Neuron (in vitro differentiated cells): ENCODE measurements at regions not wholly inside any gene's neighbourhood (a gene's known extent, or its start where the extent isn't known, plus 50 kb on each side); places are given as distances from the start of the nearest gene placed in this dataset.

Experiments used
- H2AFZ ChIP-seq: one replicate; pipeline ENCODE4 v1.6.1; 2013; ENCODE audit warnings: low read depth, mild to moderate bottlenecking, inconsistent platforms, low read length, moderate library complexity
- H3K27me3 ChIP-seq: one replicate; pipeline ENCODE4 v1.6.1; 2013; ENCODE audit warnings: low read length; ENCODE audit not compliant: insufficient read depth
- H3K36me3 ChIP-seq: one replicate; pipeline ENCODE4 v1.6.1; 2013; ENCODE audit warnings: low read length; ENCODE audit not compliant: insufficient read depth
- H3K4me1 ChIP-seq: one replicate; pipeline ENCODE4 v1.6.1; 2013; ENCODE audit warnings: low read length; ENCODE audit not compliant: insufficient read depth
- H3K4me3 ChIP-seq: 2 replicates; pipeline ENCODE4 v1.5.1; 2013; ENCODE audit warnings: mild to moderate bottlenecking, low read length, moderate library complexity
- H3K9me3 ChIP-seq: one replicate; pipeline ENCODE4 v1.6.1; 2013; ENCODE audit warnings: low read length

DNA sequence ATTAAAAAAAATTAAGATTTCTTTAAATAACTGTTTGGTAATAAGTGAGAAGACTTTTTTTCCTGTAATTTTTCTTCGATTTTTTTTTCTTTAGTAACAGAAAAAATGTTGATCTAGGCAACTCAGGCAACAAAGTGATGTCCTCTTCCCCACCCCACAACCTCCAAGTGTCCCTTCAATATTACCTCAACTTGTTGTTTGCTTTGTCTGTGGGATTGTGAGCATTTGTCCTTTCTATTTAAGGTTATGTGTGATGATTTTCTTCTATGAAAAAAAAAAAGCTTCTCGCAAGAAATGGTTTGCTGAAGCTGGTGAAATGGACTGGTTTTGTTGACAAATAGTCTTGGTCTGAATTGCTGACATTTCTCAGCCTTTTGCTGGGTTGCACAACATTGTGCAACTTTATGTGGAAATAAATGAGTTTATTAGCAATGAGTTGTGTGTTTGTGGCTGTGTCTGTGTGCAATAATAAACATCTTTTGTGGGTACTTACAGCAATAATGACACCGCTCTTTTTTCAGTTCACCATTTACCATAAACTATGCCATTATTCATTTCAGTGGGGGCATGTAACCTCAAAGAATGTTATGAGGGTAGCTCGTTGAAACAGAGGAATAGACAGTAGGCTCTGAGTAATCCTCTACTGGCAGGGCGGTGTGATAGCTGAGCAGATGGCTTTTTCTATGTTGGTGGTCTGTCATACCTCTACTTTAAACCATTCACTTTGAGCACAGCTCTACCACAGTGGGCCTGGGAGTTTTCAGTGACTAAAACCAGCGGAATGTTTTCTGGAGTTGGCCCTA, 218.4 kb downstream of the HLX start:
- no peaks in the 10 kb centered on the region for H3K27me3 ChIP-seq
- H2AFZ ChIP-seq: no peak overlapping the region
- H3K4me3 ChIP-seq: no peak overlapping the region
- no peaks in the 10 kb centered on the region for H3K4me1 ChIP-seq
- no peaks in the 10 kb centered on the region for H3K9me3 ChIP-seq
- no peaks in the 10 kb centered on the region for H3K36me3 ChIP-seq

DNA sequence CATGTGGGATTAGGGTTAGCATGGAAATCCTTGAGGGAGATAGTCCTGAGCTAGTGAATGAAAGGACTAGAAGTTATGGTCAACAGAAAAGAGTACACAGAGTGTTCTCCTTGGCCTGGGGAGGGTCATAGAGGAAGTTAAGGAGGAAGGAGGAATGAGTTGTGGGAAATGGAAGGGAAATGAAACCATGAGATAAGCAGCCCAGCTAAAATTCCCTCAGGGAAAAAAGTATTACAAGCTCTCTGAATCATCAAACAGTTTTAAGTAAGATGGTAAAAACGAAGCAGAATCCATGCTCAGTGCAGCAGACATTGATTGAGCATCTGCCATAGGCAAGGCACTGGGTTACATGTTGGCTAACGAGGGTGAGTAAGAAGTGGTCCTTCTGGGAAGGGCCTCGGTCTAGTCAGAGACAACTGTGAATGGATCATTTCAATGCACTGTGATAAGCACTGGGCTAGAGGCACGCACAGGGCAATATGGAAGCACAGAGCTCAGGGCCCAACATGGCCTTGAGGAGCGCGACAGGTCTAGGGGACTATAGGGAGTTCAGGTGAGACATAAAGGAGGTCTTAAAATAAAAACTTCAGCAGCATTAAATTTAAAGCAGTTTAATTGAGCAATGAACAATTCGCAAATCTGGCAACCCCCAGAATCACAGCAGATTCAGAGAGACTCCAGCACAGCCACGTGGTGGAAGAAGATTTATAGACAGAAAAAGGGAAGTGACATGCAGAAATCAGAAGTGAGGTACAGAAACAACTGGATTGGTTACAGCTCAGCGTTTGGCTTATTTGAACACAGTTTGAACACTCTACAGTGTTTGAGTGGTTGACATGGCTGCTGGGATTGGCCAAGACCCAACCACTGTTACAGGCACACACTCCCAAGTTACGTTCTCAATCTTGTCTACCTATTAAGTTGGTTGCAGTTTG, 219.5 kb downstream of the HLX start:
- no peaks in the 10 kb centered on the region for H3K4me1 ChIP-seq

DNA sequence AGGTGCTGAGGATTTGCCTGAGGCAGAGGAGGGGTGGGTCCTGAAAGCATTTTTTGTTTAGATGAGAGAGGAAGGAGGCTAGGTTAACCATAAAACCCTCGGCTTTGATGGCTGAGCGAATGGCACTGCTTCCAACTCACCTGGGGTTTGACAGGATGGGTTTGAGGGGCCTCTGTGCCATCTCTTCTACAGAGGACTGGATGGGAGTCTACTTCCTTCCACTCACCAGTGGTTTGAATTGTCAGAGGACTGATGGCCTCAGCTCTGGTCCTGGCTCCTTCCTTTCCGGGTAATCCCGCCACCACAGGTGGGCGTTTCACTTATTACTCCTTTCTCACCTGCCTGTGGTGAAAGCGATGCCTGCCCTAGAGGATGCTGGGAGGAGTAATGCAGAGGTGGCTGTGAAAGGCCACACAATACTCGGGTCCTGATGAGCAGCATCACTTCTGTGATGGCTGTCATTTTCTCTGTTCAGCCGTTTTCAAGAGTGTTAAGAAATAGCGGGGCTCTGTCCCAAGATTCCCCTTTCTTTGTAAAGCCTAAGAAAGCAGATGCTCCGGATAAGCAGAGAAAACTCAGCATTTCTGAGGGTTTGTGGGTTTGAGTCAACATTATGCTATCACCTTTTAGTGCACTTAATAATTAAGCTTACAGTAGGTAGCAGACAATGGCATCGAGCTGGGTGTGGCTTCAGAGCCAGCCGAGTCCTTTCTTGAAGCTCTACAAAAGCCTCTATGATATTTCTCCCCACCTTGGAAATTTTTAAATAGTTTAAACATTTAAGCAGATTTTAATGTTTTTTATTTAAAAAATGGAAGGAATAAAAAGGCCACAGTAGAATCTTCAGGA, 220.7 kb downstream of the HLX start:
- Histone ChIP-seq H2AFZ (no peak overlapping the region), H3K9me3 (no peaks in the 10 kb centered on the region), H3K4me3 (no peak overlapping the region), H3K4me1 (no peaks in the 10 kb centered on the region), H3K36me3 (no peaks in the 10 kb centered on the region), H3K27me3 (no peaks in the 10 kb centered on the region)

More for the DNA sequence above, 219.5 kb downstream of the HLX start:
- H3K36me3 ChIP-seq: no peaks in the 10 kb centered on the region
- no peak overlapping the region for H2AFZ ChIP-seq
- no peak overlapping the region for H3K4me3 ChIP-seq
- H3K27me3 ChIP-seq: no peaks in the 10 kb centered on the region
- H3K9me3 ChIP-seq: no peaks in the 10 kb centered on the region

DNA sequence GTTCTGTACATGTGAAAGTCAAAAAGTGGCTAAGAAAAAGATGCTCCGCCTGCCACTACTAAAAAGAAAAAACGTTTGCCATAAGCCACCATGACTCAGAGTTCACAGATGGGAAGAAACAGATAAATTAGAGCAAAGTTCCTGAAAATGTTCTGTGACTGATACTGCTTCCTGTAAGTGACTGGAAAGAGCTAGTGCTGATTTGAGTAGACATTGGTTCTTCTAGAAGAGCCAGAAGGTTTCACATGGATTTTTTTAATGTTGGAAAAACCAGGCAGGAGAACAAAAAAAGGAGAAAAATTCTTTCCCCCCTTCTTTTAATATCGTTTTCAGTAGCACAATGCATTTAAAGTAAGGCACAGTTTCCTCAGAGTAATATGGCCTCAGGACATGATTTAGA, 221.4 kb downstream of the HLX start:
- Histone ChIP-seq H3K9me3 (no peaks in the 10 kb centered on the region), H3K4me1 (no peaks in the 10 kb centered on the region), H3K36me3 (no peaks in the 10 kb centered on the region), H2AFZ (no peak overlapping the region), H3K4me3 (no peak overlapping the region), H3K27me3 (no peaks in the 10 kb centered on the region)

DNA sequence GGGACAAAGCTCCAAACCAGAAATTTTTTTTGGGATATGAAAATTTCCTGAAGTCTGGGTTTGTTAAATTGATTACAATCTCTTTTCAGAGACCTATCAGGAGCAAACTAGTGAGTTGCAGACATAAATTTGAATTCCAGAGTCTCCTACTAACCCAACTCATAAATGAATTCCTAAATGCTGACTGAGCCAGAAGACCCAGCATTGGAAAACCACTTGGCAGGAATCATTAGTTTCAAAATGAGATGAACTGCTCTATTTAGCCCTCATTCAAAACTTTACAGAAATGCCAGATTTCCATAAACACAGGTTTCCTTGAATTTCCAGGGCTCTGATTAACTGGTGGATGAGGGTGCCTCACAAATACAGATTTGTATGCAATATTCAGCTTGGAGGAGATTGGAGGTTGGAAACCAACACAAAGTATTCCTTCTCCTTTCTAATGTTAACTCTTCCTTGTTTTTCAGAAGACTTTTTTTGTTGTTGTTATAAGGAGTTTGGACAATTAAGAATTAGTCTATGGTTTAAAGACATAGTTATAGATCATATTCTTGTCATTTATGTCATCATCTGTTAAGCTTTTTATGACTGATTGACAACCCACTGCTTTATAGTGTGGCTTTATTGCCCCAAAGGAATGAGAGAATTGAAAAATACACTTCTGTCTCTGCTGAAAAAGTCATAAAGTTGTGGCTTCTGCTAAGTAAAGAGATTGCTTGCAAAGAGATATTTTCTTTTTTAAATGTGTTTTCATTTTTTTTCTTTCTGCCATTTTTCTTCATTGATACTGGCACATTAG, 222.8 kb downstream of the HLX start:
- H3K36me3 ChIP-seq: no peaks in the 10 kb centered on the region
- no peak overlapping the region for H2AFZ ChIP-seq
- H3K4me1 ChIP-seq: no peaks in the 10 kb centered on the region
- no peak overlapping the region for H3K4me3 ChIP-seq
- H3K9me3 ChIP-seq: no peaks in the 10 kb centered on the region
- H3K27me3 ChIP-seq: no peaks in the 10 kb centered on the region

DNA sequence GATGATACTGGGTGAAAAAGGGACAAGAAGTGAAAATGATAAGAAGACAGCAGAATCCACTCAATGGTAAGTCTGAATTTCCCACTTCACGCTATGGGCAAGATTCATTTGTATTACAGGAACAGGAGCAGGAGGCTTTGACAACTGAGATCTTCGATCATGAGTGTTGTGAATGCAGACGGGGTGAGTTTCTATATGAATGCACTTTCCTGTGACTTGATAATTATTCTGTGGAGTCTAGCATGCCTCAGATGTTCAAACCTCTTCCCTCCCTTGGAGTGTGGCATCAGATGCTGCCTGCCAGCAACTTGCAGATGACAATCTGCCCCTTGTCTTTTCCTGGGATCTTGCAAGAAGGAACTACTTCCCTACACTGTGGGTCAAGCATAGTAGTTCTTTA, 225.4 kb downstream of the HLX start:
- Histone ChIP-seq H3K27me3 (no peaks in the 10 kb centered on the region), H3K4me3 (no peak overlapping the region), H3K36me3 (no peaks in the 10 kb centered on the region), H3K4me1 (no peaks in the 10 kb centered on the region), H3K9me3 (no peaks in the 10 kb centered on the region), H2AFZ (no peak overlapping the region)

DNA sequence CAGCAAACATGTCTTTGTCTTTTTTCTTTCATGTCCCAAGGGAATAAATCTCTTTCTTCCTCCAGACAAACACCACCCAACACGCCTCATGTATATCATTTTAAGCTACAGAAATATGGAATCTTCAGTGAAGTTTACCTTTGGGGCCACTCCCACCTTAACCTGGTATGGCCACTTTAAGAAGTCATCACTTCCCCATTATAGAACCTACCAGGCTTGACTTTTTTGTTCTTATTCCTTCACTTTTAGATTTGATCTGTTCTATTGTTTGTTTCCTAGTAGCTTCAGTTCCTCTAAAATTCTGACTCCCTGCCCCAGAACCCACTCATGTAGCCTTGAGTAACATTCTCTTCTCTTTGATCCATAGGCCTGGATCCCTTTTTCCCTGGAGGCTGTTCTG, 226.3 kb downstream of the HLX start:
- H3K4me3 ChIP-seq: no peak overlapping the region
- no peaks in the 10 kb centered on the region for H3K9me3 ChIP-seq
- no peak overlapping the region for H2AFZ ChIP-seq
- no peaks in the 10 kb centered on the region for H3K36me3 ChIP-seq
- H3K27me3 ChIP-seq: no peaks in the 10 kb centered on the region
- H3K4me1 ChIP-seq: no peaks in the 10 kb centered on the region

DNA sequence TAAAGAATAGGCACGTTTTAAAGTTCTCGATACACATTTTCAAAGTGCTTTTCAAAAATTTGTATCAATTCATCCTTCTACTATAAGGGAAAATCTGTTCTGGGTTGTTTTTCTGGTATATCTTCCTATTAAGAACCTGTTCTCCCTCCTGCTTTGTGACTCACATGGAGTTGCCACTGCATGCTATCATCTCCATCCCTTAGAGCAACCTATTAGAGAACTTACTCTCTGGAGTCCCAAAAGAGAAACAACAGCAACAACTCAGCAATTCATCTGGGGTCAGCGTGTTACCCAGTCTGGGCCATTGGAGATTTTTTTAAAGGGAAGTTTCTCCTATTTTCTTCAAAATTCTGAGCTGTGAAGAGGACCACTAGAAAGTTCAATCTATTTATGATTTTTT, 227.4 kb downstream of the HLX start:
- Histone ChIP-seq H3K36me3 (no peaks in the 10 kb centered on the region), H2AFZ (no peak overlapping the region), H3K4me3 (no peak overlapping the region), H3K27me3 (no peaks in the 10 kb centered on the region), H3K4me1 (no peaks in the 10 kb centered on the region), H3K9me3 (no peaks in the 10 kb centered on the region)

DNA sequence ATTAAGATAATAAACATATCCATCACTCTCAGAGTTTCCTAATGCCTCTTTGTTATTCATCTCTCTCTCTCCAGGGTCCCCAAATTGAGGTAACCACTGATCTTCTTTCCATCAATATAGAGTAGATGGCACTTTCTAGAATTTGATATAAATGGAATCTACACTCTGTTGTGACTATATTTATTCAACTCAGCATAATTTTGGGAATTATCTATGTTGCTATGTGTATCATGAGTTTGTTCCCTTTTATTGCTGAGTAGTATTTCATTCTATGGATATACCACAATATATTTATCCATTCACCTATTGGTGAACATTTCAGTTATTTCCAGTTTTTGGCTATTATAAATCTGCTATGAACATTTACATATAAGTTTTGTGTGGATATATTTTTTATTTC, 230.7 kb downstream of the HLX start:
- Histone ChIP-seq H2AFZ (no peak overlapping the region), H3K9me3 (no peaks in the 10 kb centered on the region), H3K36me3 (no peaks in the 10 kb centered on the region), H3K4me3 (no peak overlapping the region), H3K4me1 (no peaks in the 10 kb centered on the region), H3K27me3 (no peaks in the 10 kb centered on the region)

DNA sequence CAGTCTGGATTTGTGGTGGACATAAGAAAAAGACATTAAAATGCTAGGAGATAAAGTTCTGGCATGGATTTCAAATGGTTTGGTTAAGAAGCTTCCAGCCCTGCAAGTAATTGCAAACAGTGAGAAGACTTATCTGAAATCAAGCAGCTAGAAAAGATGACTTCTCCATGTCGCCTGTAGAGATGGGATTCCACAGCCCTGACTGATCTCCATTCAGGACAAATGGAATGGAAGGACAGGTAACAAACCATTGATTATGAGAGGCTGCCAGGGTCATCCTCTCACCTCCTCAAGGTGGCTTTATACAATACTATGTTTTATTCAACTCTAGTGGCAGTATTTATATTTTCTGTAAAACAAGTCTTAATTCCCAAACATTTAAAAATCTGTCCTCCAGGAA, 237.9 kb downstream of the HLX start:
- H3K9me3 ChIP-seq: no peaks in the 10 kb centered on the region
- H3K27me3 ChIP-seq: no peaks in the 10 kb centered on the region
- no peaks in the 10 kb centered on the region for H3K36me3 ChIP-seq
- H3K4me3 ChIP-seq: no peak overlapping the region
- no peaks in the 10 kb centered on the region for H3K4me1 ChIP-seq
- H2AFZ ChIP-seq: no peak overlapping the region

DNA sequence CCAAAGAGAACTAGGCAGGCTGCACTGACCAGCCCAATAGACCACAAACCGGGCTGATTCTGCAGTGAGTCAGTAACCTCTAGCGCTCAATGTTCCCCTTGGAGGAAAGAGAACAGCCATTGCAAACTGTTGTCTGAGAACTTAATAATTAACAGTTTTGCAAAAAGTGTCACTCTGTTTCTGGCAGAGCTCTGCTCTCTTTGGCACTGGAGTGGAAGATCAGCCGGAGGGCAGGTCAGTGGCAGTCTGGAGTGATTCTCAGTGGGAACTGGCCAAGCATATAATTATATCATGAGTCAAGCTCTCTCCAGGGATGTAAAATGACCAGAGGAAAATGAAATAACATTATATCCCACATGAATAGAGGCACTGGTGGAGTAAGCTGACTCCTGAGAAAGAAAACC, 238.3 kb downstream of the HLX start:
- H3K4me3 ChIP-seq: no peak overlapping the region
- H3K36me3 ChIP-seq: no peaks in the 10 kb centered on the region
- no peaks in the 10 kb centered on the region for H3K9me3 ChIP-seq
- no peak overlapping the region for H2AFZ ChIP-seq
- H3K27me3 ChIP-seq: no peaks in the 10 kb centered on the region
- no peaks in the 10 kb centered on the region for H3K4me1 ChIP-seq

DNA sequence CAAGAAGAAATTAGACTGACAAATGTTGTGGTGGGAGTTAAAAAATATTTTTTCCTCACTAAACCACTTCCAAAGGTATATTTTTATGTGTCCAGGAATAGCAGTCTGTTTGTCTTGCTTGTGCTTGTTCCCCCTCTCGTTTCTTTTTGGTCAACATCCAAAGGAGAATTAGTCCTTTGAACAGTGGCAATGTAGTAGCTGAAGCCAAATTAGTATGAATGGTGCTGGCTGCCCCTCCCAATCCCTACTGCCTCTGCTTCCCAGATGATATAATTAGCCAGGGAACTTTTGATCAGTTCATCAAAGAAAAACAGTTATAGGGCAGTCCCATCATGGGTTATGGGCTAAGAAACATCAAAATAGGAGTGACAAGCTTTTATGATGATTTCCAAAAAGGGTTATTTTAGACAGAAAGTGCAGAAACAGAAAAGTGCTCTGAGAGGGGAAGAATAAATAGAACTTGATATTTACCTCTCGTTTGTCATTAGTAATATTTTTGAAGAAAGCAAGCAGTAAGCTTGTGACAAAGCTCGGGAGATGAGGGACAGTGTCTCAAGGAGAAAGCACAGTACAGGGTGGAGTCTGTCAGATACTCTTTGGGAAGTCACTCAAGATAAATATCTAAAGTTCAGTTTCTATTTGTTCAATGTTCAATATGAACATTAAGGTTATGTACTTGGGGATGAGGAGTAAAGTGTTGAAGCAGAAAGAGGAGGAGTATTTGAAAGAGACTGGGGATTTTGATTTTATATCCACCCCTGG, 239.1 kb downstream of the HLX start:
- Histone ChIP-seq H2AFZ (no peak overlapping the region), H3K27me3 (no peaks in the 10 kb centered on the region), H3K36me3 (no peaks in the 10 kb centered on the region), H3K4me3 (no peak overlapping the region), H3K9me3 (no peaks in the 10 kb centered on the region), H3K4me1 (no peaks in the 10 kb centered on the region)
